Islet of Langerhans (tissue), 1 donor: ENCODE measurements at regions not wholly inside any gene's neighbourhood (a gene's known extent, or its start where the extent isn't known, plus 50 kb on each side); places are given as distances from the start of the nearest gene placed in this dataset.
"Not testable (repeated sequence)": the region's sequence is repeated elsewhere in the genome, so short reads cannot be mapped to it uniquely, and the experiment has no call there.

Source experiments
- FAIRE-seq: peaks from one replicate; lab custom pipeline; 2011; peaks lifted over from hg19 to GRCh38; lab: Jason Lieb, UNC

DNA sequence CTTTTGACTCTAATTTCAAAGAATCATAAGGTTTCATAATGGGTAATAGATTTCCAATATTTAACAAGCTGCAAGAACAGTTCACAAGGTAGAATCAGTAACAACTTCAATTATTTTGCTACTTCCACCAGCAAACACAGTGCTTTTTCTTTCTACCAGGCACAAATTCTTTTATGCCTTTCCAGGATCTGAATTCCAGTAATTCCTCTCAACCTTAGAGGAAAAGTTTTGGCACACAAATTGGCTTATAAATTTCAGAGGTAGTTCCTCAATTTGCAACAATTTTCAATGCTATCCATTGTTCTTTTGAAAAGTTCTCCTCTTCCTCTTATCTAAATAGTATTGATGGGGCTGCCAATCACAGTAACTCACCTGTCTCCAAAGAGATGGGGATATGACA, 665.4 kb upstream of the PHF14 start:
- no peak for FAIRE-seq

DNA sequence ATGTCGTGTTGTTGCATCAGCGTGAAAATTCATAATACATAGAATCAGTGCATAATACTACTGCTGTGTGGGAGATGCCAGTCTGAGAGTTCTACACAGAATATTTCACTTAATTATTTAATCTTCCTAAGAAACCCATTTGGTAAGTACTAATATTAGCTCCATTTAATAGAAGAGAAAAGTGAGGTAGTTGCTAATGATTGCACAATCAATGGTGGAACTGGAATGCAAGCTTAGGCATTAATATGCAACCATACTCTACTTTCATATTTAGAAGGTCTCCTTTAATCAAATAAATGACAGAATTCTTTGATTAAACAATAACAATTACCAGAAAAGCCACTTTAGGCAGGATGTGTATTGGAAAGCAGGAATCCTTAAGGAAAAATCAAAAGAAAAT, 660.7 kb upstream of the PHF14 start:
- FAIRE-seq = no peak

- no peak for FAIRE-seq
These were observed 657.8 kb upstream of the PHF14 start for GRCh38 chr7:10315881-10316280.

DNA sequence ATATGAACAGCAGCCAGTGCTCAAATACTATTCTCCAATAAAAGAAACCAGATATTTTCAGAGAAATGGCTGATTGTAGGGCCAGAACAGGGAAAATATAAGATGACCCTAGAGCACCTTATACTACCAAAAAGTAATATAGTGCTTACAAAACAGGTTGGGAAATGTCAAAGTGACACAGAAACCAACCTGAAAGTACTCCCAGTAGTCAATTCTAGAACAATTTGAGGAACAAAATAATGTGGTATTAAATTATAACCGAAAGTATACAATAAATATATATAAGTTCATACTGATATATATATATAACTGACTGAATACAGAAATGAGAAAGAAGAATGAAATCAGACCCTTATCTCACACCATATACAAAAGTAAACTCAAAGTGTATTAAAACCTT, 657.2 kb upstream of the PHF14 start:
- no peak for FAIRE-seq

DNA sequence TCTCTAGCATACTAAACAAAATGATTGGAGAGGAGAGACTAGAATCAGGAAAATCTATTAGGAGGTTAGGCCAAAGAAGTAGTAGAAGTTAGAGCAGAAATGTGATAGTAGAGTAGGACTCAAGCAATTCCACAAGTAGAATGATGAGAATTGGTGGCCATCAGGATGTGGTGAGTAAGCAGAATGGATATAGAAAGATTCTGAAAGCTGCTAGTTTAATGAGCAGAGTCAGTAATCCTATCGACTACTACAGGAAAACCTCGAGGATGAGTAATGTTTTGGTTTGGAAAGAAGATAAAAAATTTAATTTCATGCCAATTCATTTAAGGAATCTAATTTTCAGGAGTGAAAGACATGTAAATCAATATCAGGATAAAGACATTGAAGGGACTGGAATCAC, 648.3 kb upstream of the PHF14 start:
- FAIRE-seq = no peak

GRCh38 chr7:10343108-10343507, 630.6 kb upstream of the PHF14 start:
- FAIRE-seq = no peak

- no peak for FAIRE-seq
These were observed 627.6 kb upstream of the PHF14 start for GRCh38 chr7:10346032-10346431.

- FAIRE-seq = no peak
These were observed 617.9 kb upstream of the PHF14 start for GRCh38 chr7:10355816-10356215.

DNA sequence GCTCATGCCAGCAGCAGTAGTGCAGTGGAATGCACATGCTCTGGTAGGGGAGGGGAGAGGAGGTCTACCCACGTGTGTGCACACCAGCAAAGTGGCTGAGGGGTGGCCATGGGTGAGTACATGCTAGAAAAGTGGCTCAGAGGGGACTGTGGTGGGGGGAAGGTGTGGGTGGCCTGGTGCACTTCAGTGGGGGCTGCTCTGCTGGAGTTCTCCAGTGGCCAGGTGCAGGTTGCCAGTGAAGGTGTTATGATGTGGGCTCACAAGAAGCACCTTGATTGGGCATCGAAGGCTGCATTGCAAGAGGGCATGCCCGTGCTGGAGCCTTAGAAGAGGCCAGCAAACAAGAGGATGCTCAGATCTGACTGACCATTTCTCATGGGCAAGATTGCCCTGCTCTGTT, 613.6 kb upstream of the PHF14 start:
- FAIRE-seq = no peak

GRCh38 chr7:10401793-10402192, 571.9 kb upstream of the PHF14 start:
- no peak for FAIRE-seq

- FAIRE-seq = peak; percentile 96
These were observed 561.2 kb upstream of the PHF14 start for GRCh38 chr7:10412422-10413019.

- no peak for FAIRE-seq
These were observed 554.7 kb upstream of the PHF14 start for GRCh38 chr7:10418985-10419384.

DNA sequence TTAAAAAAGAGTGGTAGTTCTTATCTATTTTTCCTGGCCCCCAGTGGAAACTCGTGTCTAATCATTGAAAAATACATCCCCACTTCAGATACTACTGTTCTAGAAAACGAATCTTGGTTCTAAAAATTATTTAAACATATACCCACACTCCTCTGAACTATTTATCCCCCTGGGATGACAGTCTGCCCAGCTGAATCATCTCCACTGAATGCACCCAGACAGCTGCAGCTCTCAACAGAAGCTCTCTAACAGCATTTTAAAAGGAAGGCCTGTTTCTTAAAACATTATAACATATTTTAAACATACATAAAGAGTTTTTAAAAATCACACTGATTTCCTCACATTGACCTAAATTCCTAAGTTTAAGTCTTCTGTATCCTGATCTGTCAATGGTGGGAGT, 544.6 kb upstream of the PHF14 start:
- FAIRE-seq = no peak

GRCh38 chr7:10429511-10429910, 544.2 kb upstream of the PHF14 start:
- FAIRE-seq = no peak

DNA sequence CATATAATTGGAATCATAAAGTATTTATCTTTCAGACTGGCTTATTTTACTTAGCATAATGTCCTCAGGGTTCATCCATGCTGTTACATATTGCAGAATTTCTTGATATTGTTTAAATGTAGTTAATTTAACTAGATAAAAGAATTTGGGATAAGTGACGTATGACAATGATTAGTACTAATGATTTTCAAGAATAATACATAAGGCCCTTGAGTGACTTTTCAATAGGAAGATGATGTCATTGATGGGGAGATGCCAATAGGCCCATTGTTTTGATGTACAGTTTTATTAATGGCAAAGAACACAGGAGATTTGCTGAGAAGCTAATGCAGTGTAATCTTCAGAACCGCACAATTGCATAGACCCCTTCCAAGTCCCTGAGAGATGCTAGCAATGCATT, 537.4 kb upstream of the PHF14 start:
- FAIRE-seq = no peak

DNA sequence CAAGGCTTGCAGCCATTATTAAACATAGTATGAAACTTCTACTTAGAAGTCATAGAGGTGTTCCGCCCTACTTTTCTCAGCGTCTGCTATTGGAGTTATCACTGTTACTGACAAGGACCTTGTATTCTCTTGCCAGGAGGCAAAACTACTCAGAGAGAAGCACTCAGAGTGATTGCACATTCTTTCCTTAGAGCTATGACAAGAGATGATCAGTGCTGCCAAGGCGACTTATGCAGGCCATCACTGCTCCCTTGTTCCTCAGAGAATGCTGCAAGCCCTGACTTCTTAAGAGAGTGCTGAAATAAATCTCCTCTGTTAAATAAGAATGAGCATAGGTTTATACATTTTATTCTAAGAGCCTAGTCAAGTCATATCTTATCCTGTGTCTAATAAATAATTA, 534.6 kb upstream of the PHF14 start:
- no peak for FAIRE-seq

- no peak for FAIRE-seq
These were observed 517.7 kb upstream of the PHF14 start for GRCh38 chr7:10455936-10456335.

- FAIRE-seq = no peak
These were observed 513.2 kb upstream of the PHF14 start for GRCh38 chr7:10460474-10460873.

DNA sequence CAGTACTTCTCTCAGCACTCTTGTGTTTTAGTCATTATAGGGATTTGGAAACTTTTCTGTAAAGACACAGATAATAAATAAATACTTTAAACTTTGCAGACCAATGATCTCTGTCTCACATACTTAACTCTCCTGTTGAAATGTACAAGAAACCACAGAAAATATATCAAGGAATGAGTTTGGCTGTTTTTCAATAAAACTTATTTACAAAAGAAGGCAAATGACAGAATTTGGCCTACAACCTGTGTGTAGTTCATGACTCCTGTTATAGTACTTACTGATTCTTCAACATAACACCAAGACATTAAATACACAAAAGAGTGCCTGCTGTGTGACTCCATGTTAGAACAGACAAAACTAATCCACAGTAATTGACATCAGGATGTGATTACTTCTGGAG, 510.0 kb upstream of the PHF14 start:
- no peak for FAIRE-seq

GRCh38 chr7:10465536-10465935, 508.1 kb upstream of the PHF14 start:
- FAIRE-seq = not testable (repeated sequence)

- no peak for FAIRE-seq
These were observed 504.8 kb upstream of the PHF14 start for GRCh38 chr7:10468908-10469307.

GRCh38 chr7:10469476-10469875, 504.2 kb upstream of the PHF14 start:
- no peak for FAIRE-seq

- no peak for FAIRE-seq
These were observed 502.2 kb upstream of the PHF14 start for GRCh38 chr7:10471280-10472058.

- FAIRE-seq = no peak
These were observed 501.6 kb upstream of the PHF14 start for GRCh38 chr7:10472115-10472514.
